HepG2 (cell line): ENCODE measurements at regions not wholly inside any gene's neighbourhood (a gene's known extent, or its start where the extent isn't known, plus 50 kb on each side); places are given as distances from the start of the nearest gene placed in this dataset.

Experiments used
- CEBPB ChIP-seq: IDR thresholded peaks from 2 replicates; pipeline ENCODE4 v1.6.1; 2011; ENCODE audit warnings: low read depth, low read length, improper control_type of control experiment, borderline replicate concordance
- HNRNPK ChIP-seq: fragments of 200-400 bp; formaldehyde crosslinking; IDR thresholded peaks from 2 replicates; pipeline ENCODE4 v1.6.1; 2018; ENCODE audit warnings: low read length, low read depth, moderate library complexity, mild to moderate bottlenecking; ENCODE audit not compliant: poor library complexity, severe bottlenecking
- KLF11 ChIP-seq: IDR thresholded peaks from 2 replicates; pipeline ENCODE4 v1.6.1; 2016; ENCODE audit warnings: missing compliant biosample characterization
- SIX1 ChIP-seq: sonication (generic); formaldehyde crosslinking; IDR thresholded peaks from 2 replicates; pipeline ENCODE4 v1.4.0; 2020; ENCODE audit warnings: missing genetic modification reagents, borderline replicate concordance
- SOX13 ChIP-seq, 3 experiments: fragments of 450-650 bp in 1 of 3; sonication (generic) in 1 of 3; formaldehyde crosslinking in 1 of 3; IDR thresholded peaks in 2 of 3; conservative IDR thresholded peaks in 1 of 3; 2 replicates each; pipeline versions ENCODE4 v1.5.0 to v1.6.1; 2016 to 2020; ENCODE audit warnings: antibody characterized with exemption in 1 of 3, mild to moderate bottlenecking in 1 of 3, missing compliant biosample characterization in 1 of 3, missing genetic modification reagents in 1 of 3, moderate library complexity in 1 of 3
- ZNF577 ChIP-seq: sonication (generic); formaldehyde crosslinking; IDR thresholded peaks from 2 replicates; pipeline ENCODE4 v1.4.0; 2020; ENCODE audit warnings: mild to moderate bottlenecking, low read depth, missing genetic modification reagents, borderline replicate concordance
- ZNF644 ChIP-seq: IDR thresholded peaks from 2 replicates; pipeline ENCODE4 v1.6.1; 2016; ENCODE audit warnings: low read depth
- ZSCAN29 ChIP-seq: sonication (generic); formaldehyde crosslinking; conservative IDR thresholded peaks from 2 replicates; pipeline ENCODE4 v1.4.0; 2020; ENCODE audit warnings: mild to moderate bottlenecking, missing genetic modification reagents
- TF ChIP-seq, protein P1 (sequence below): sonication (generic); formaldehyde crosslinking; IDR thresholded peaks from 2 replicates; pipeline ENCODE4 v1.5.1; 2020; ENCODE audit warnings: mild to moderate bottlenecking, missing genetic modification reagents, borderline replicate concordance
- TF ChIP-seq, protein P2 (sequence below): sonication (generic); formaldehyde crosslinking; IDR thresholded peaks from 2 replicates; pipeline ENCODE4 v1.5.0; 2020; ENCODE audit warnings: mild to moderate bottlenecking, missing genetic modification reagents, borderline replicate concordance
- TF ChIP-seq, protein P3 (sequence below): sonication (generic); formaldehyde crosslinking; IDR thresholded peaks from 2 replicates; pipeline ENCODE4 v1.4.0; 2020; ENCODE audit warnings: missing genetic modification reagents, borderline replicate concordance

DNA sequence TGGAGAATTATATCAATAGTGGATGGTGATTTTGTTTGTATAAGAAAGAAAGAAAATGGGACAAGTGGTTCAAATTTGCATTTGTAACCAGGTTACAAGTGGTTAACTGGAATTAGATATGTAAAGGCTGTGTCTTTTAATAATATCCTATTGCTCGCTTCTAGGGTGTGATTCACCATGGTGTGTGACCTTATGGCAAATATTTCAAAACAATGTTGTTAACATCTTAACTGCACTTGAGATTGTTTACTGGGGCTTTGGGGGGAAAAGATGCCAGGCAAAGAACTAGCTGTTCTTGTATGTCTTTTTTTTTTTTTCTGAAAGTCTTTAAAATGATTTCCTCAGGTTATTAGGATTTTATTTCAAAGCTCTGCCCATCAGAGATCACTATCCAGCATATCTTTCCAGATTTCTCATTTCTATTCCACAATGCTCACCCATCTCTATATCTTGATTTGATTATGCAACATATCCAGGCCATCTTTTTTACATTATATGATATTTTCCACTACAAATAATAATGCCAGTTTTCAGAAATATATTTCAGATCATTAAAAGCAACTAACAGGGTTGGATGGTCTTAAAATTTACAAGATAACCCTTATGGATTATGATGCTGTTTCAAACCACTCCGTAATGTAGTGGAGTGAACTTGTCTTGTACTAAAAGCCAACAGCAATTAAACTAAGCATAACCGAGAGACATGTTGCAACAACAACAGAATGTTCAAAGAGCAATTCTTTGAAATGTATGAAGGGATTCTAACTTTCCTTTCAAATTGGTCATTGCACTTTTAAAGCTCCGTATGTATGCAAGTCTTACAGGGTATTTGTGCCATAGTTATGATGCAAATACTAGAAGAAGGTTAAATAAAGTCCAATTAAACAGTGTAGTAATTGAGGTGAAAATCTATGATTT, 341.5 kb upstream of the ETAA1 start (continued):
- TF ChIP-seq, protein P1, sequence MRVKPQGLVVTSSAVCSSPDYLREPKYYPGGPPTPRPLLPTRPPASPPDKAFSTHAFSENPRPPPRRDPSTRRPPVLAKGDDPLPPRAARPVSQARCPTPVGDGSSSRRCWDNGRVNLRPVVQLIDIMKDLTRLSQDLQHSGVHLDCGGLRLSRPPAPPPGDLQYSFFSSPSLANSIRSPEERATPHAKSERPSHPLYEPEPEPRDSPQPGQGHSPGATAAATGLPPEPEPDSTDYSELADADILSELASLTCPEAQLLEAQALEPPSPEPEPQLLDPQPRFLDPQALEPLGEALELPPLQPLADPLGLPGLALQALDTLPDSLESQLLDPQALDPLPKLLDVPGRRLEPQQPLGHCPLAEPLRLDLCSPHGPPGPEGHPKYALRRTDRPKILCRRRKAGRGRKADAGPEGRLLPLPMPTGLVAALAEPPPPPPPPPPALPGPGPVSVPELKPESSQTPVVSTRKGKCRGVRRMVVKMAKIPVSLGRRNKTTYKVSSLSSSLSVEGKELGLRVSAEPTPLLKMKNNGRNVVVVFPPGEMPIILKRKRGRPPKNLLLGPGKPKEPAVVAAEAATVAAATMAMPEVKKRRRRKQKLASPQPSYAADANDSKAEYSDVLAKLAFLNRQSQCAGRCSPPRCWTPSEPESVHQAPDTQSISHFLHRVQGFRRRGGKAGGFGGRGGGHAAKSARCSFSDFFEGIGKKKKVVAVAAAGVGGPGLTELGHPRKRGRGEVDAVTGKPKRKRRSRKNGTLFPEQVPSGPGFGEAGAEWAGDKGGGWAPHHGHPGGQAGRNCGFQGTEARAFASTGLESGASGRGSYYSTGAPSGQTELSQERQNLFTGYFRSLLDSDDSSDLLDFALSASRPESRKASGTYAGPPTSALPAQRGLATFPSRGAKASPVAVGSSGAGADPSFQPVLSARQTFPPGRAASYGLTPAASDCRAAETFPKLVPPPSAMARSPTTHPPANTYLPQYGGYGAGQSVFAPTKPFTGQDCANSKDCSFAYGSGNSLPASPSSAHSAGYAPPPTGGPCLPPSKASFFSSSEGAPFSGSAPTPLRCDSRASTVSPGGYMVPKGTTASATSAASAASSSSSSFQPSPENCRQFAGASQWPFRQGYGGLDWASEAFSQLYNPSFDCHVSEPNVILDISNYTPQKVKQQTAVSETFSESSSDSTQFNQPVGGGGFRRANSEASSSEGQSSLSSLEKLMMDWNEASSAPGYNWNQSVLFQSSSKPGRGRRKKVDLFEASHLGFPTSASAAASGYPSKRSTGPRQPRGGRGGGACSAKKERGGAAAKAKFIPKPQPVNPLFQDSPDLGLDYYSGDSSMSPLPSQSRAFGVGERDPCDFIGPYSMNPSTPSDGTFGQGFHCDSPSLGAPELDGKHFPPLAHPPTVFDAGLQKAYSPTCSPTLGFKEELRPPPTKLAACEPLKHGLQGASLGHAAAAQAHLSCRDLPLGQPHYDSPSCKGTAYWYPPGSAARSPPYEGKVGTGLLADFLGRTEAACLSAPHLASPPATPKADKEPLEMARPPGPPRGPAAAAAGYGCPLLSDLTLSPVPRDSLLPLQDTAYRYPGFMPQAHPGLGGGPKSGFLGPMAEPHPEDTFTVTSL = peak; percentile 30; the same call in 1 of the 2 replicates
- TF ChIP-seq CEBPB (peak; percentile 88), ZSCAN29 (CRISPR knock-in tag) (no peak), ZNF644 (CRISPR knock-in tag) (peak; percentile 29; the same call in 1 of the 2 replicates), SOX13 (IDR thresholded peaks at IDR 0.05) (no peak), SOX13 (CRISPR knock-in tag; conservative IDR thresholded peaks at IDR 0.05 in 1 of 2, IDR thresholded peaks at IDR 0.05 in 1 of 2) (peak in 1 of 2 experiments; percentile 60; a peak in 2 of 4 replicates), HNRNPK (no peak), SIX1 (no peak), KLF11 (0 out of 2 replicates have a peak, but pooled peaks have one; percentile 35), ZNF577 (CRISPR knock-in tag) (no peak)
- TF ChIP-seq, protein P2, sequence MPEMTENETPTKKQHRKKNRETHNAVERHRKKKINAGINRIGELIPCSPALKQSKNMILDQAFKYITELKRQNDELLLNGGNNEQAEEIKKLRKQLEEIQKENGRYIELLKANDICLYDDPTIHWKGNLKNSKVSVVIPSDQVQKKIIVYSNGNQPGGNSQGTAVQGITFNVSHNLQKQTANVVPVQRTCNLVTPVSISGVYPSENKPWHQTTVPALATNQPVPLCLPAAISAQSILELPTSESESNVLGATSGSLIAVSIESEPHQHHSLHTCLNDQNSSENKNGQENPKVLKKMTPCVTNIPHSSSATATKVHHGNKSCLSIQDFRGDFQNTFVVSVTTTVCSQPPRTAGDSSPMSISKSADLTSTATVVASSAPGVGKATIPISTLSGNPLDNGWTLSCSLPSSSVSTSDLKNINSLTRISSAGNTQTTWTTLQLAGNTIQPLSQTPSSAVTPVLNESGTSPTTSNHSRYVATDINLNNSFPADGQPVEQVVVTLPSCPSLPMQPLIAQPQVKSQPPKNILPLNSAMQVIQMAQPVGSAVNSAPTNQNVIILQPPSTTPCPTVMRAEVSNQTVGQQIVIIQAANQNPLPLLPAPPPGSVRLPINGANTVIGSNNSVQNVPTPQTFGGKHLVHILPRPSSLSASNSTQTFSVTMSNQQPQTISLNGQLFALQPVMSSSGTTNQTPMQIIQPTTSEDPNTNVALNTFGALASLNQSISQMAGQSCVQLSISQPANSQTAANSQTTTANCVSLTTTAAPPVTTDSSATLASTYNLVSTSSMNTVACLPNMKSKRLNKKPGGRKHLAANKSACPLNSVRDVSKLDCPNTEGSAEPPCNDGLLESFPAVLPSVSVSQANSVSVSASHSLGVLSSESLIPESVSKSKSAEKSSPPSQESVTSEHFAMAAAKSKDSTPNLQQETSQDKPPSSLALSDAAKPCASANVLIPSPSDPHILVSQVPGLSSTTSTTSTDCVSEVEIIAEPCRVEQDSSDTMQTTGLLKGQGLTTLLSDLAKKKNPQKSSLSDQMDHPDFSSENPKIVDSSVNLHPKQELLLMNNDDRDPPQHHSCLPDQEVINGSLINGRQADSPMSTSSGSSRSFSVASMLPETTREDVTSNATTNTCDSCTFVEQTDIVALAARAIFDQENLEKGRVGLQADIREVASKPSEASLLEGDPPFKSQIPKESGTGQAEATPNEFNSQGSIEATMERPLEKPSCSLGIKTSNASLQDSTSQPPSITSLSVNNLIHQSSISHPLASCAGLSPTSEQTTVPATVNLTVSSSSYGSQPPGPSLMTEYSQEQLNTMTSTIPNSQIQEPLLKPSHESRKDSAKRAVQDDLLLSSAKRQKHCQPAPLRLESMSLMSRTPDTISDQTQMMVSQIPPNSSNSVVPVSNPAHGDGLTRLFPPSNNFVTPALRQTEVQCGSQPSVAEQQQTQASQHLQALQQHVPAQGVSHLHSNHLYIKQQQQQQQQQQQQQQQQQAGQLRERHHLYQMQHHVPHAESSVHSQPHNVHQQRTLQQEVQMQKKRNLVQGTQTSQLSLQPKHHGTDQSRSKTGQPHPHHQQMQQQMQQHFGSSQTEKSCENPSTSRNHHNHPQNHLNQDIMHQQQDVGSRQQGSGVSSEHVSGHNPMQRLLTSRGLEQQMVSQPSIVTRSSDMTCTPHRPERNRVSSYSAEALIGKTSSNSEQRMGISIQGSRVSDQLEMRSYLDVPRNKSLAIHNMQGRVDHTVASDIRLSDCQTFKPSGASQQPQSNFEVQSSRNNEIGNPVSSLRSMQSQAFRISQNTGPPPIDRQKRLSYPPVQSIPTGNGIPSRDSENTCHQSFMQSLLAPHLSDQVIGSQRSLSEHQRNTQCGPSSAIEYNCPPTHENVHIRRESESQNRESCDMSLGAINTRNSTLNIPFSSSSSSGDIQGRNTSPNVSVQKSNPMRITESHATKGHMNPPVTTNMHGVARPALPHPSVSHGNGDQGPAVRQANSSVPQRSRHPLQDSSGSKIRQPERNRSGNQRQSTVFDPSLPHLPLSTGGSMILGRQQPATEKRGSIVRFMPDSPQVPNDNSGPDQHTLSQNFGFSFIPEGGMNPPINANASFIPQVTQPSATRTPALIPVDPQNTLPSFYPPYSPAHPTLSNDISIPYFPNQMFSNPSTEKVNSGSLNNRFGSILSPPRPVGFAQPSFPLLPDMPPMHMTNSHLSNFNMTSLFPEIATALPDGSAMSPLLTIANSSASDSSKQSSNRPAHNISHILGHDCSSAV = no peak
- TF ChIP-seq, protein P3, sequence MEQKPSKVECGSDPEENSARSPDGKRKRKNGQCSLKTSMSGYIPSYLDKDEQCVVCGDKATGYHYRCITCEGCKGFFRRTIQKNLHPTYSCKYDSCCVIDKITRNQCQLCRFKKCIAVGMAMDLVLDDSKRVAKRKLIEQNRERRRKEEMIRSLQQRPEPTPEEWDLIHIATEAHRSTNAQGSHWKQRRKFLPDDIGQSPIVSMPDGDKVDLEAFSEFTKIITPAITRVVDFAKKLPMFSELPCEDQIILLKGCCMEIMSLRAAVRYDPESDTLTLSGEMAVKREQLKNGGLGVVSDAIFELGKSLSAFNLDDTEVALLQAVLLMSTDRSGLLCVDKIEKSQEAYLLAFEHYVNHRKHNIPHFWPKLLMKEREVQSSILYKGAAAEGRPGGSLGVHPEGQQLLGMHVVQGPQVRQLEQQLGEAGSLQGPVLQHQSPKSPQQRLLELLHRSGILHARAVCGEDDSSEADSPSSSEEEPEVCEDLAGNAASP (CRISPR knock-in tag) = 0 out of 2 replicates have a peak, but pooled peaks have one; percentile 22
